Sigmoid colon (tissue), 4 donors: ENCODE measurements at regions not wholly inside any gene's neighbourhood (a gene's known extent, or its start where the extent isn't known, plus 50 kb on each side); places are given as distances from the start of the nearest gene placed in this dataset.

Experiments used
- POLR2A ChIP-seq, 2 donors: fragments of 450-650 bp; IDR thresholded peaks; one replicate each; pipeline ENCODE4 v1.6.1; 2016; ENCODE audit warnings: antibody characterized with exemption in 2 of 2, mild to moderate bottlenecking in 2 of 2, moderate library complexity in 2 of 2
- POLR2AphosphoS5 ChIP-seq, 4 donors: sonication (generic); formaldehyde crosslinking; IDR thresholded peaks; one replicate each; pipeline ENCODE4 v1.6.1; 2017; ENCODE audit warnings: antibody characterized with exemption in 4 of 4
- TF ChIP-seq, protein P1 (sequence below), 4 experiments: fragments of 450-650 bp in 3 of 4; fragments of 200-600 bp in 1 of 4; IDR thresholded peaks; one replicate each; pipeline ENCODE4 v1.5.1; 2016 to 2019; ENCODE audit warnings: antibody characterized with exemption in 4 of 4, mild to moderate bottlenecking in 3 of 4, moderate library complexity in 2 of 4

DNA sequence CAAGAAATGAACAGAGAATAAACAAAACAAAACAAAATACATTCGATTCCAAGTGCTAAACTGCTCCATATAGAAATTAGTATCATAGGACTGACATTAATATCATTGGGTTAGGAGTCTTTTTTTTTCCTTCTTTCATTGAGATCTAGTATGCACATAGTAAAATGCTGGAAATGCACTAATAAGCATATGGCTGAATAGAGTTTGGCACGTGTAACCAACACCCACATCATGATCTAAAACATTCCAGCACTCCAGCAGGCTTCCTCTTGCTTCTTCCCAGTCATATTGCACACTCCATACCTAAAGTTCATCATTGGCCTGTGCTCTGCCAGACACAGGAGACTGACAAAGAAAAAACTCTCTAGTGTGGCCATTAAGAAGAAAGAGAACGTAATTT, 117.5 kb downstream of the POU4F1 start:
- no peak for TF ChIP-seq POLR2A (IDR thresholded peaks at IDR 0.05)
- TF ChIP-seq, protein P1, sequence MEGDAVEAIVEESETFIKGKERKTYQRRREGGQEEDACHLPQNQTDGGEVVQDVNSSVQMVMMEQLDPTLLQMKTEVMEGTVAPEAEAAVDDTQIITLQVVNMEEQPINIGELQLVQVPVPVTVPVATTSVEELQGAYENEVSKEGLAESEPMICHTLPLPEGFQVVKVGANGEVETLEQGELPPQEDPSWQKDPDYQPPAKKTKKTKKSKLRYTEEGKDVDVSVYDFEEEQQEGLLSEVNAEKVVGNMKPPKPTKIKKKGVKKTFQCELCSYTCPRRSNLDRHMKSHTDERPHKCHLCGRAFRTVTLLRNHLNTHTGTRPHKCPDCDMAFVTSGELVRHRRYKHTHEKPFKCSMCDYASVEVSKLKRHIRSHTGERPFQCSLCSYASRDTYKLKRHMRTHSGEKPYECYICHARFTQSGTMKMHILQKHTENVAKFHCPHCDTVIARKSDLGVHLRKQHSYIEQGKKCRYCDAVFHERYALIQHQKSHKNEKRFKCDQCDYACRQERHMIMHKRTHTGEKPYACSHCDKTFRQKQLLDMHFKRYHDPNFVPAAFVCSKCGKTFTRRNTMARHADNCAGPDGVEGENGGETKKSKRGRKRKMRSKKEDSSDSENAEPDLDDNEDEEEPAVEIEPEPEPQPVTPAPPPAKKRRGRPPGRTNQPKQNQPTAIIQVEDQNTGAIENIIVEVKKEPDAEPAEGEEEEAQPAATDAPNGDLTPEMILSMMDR (IDR thresholded peaks at IDR 0.05), result no peak
- TF ChIP-seq POLR2AphosphoS5 (IDR thresholded peaks at IDR 0.05), result no peak
